Activated T-cell treated with anti-CD3 and anti-CD28 coated beads for 4 hours (primary cell): ENCODE measurements at regions not wholly inside any gene's neighbourhood (a gene's known extent, or its start where the extent isn't known, plus 50 kb on each side); places are given as distances from the start of the nearest gene placed in this dataset.

Experiments
- DNase-seq: peaks from one replicate; pipeline ENCODE4 v3.0.0-alpha.2; 2020

GRCh38 chr18:78643981-78644380, 335.6 kb upstream of the SALL3 start:
- no peak for DNase-seq

GRCh38 chr18:78645216-78645615, 334.4 kb upstream of the SALL3 start:
- no peak for DNase-seq

- no peak for DNase-seq
Observed at GRCh38 chr18:78647018-78647417, 332.6 kb upstream of the SALL3 start.

GRCh38 chr18:78649421-78649820, 330.2 kb upstream of the SALL3 start:
- DNase-seq, result no peak

- no peak for DNase-seq
Observed at GRCh38 chr18:78650926-78651325, 328.7 kb upstream of the SALL3 start.

- DNase-seq, result no peak
Observed at GRCh38 chr18:78652001-78652545, 327.5 kb upstream of the SALL3 start.

- no peak for DNase-seq
Observed at GRCh38 chr18:78655921-78656320, 323.7 kb upstream of the SALL3 start.

GRCh38 chr18:78656346-78656925, 323.2 kb upstream of the SALL3 start:
- no peak for DNase-seq

- no peak for DNase-seq
Observed at GRCh38 chr18:78658531-78658930, 321.1 kb upstream of the SALL3 start.

GRCh38 chr18:78659057-78659456, 320.6 kb upstream of the SALL3 start:
- DNase-seq, result no peak

- DNase-seq, result no peak
Observed at GRCh38 chr18:78659748-78660147, 319.9 kb upstream of the SALL3 start.

- no peak for DNase-seq
Observed at GRCh38 chr18:78660311-78660710, 319.3 kb upstream of the SALL3 start.

GRCh38 chr18:78661316-78661715, 318.3 kb upstream of the SALL3 start:
- DNase-seq, result no peak

GRCh38 chr18:78662879-78663278, 316.7 kb upstream of the SALL3 start:
- DNase-seq, result no peak

- no peak for DNase-seq
Observed at GRCh38 chr18:78664048-78664447, 315.6 kb upstream of the SALL3 start.

- no peak for DNase-seq
Observed at GRCh38 chr18:78664848-78665247, 314.8 kb upstream of the SALL3 start.

GRCh38 chr18:78665644-78666043, 314.0 kb upstream of the SALL3 start:
- DNase-seq, result no peak

GRCh38 chr18:78666666-78667335, 312.8 kb upstream of the SALL3 start:
- no peak for DNase-seq

- DNase-seq, result no peak
Observed at GRCh38 chr18:78670778-78671391, 308.7 kb upstream of the SALL3 start.

GRCh38 chr18:78671551-78671950, 308.1 kb upstream of the SALL3 start:
- DNase-seq, result no peak

- DNase-seq, result no peak
Observed at GRCh38 chr18:78672862-78673446, 306.7 kb upstream of the SALL3 start.

- no peak for DNase-seq
Observed at GRCh38 chr18:78673516-78674321, 305.9 kb upstream of the SALL3 start.

- DNase-seq, result no peak
Observed at GRCh38 chr18:78675231-78675630, 304.4 kb upstream of the SALL3 start.
